ENCODE measurements at regions not wholly inside any gene's neighbourhood (a gene's known extent, or its start where the extent isn't known, plus 50 kb on each side); places are given as distances from the start of the nearest gene placed in this dataset.
"Not testable (repeated sequence)": the region's sequence is repeated elsewhere in the genome, so short reads cannot be mapped to it uniquely, and the experiment has no call there.

- DNase-seq (ENCODE audit: low read depth): no peak
Observed at GRCh38 chr1:190679044-190679443, 201.4 kb upstream of the BRINP3 start.

- no peak for DNase-seq (ENCODE audit: low read depth)
Observed at GRCh38 chr1:190679454-190679853, 201.8 kb upstream of the BRINP3 start.

- no peak for DNase-seq (ENCODE audit: low read depth)
Observed at GRCh38 chr1:190679983-190680382, 202.3 kb upstream of the BRINP3 start.

GRCh38 chr1:190685676-190686075, 208.0 kb upstream of the BRINP3 start:
- no peak for DNase-seq (ENCODE audit: low read depth)

GRCh38 chr1:190688096-190688495, 210.4 kb upstream of the BRINP3 start:
- no peak for DNase-seq (ENCODE audit: low read depth)

GRCh38 chr1:190698488-190698887, 220.8 kb upstream of the BRINP3 start:
- DNase-seq (ENCODE audit: low read depth): not testable (repeated sequence)

- DNase-seq (ENCODE audit: low read depth): no peak
Observed at GRCh38 chr1:190699165-190699564, 221.5 kb upstream of the BRINP3 start.

GRCh38 chr1:190708418-190709057, 230.9 kb upstream of the BRINP3 start:
- no peak for DNase-seq (ENCODE audit: low read depth)

- no peak for DNase-seq (ENCODE audit: low read depth)
Observed at GRCh38 chr1:190711069-190711468, 233.4 kb upstream of the BRINP3 start.

GRCh38 chr1:190717055-190717454, 239.4 kb upstream of the BRINP3 start:
- no peak for DNase-seq (ENCODE audit: low read depth)

GRCh38 chr1:190736971-190737590, 259.4 kb upstream of the BRINP3 start:
- DNase-seq (ENCODE audit: low read depth): no peak

- DNase-seq (ENCODE audit: low read depth): no peak
Observed at GRCh38 chr1:190738317-190738716, 260.7 kb upstream of the BRINP3 start.

GRCh38 chr1:190739926-190740325, 262.3 kb upstream of the BRINP3 start:
- DNase-seq (ENCODE audit: low read depth): no peak

GRCh38 chr1:190747704-190748103, 270.0 kb upstream of the BRINP3 start:
- DNase-seq (ENCODE audit: low read depth): no peak

- no peak for DNase-seq (ENCODE audit: low read depth)
Observed at GRCh38 chr1:190752131-190752530, 274.5 kb upstream of the BRINP3 start.

- no peak for DNase-seq (ENCODE audit: low read depth)
Observed at GRCh38 chr1:190754666-190755065, 277.0 kb upstream of the BRINP3 start.

GRCh38 chr1:190759807-190760206, 282.1 kb upstream of the BRINP3 start:
- no peak for DNase-seq (ENCODE audit: low read depth)

GRCh38 chr1:190762325-190762724, 284.7 kb upstream of the BRINP3 start:
- DNase-seq (ENCODE audit: low read depth): no peak

- DNase-seq (ENCODE audit: low read depth): no peak
Observed at GRCh38 chr1:190792873-190793272, 315.2 kb upstream of the BRINP3 start.

- no peak for DNase-seq (ENCODE audit: low read depth)
Observed at GRCh38 chr1:190807629-190808028, 330.0 kb upstream of the BRINP3 start.

- DNase-seq (ENCODE audit: low read depth): no peak
Observed at GRCh38 chr1:190808035-190808434, 330.4 kb upstream of the BRINP3 start.

GRCh38 chr1:190809312-190809711, 331.6 kb upstream of the BRINP3 start:
- DNase-seq (ENCODE audit: low read depth): no peak

GRCh38 chr1:190812996-190813395, 335.3 kb upstream of the BRINP3 start:
- no peak for DNase-seq (ENCODE audit: low read depth)

GRCh38 chr1:190832511-190832910, 354.8 kb upstream of the BRINP3 start:
- no peak for DNase-seq (ENCODE audit: low read depth)

All from fibroblast of gingiva (primary cell).